ENCODE measurements at regions not wholly inside any gene's neighbourhood (a gene's known extent, or its start where the extent isn't known, plus 50 kb on each side); places are given as distances from the start of the nearest gene placed in this dataset.

- no peak for ATAC-seq
These were observed 58.7 kb upstream of the RMDN2 start for GRCh38 chr2:37866171-37866934.

GRCh38 chr2:37867166-37867565 is 57.9 kb upstream of the RMDN2 start:
- H3K27me3 Mint-ChIP-seq = peaks cover 19% of the 10 kb centered on the region
- no peaks in the 10 kb centered on the region for H3K9me3 Mint-ChIP-seq
- DNase-seq (no peak), ATAC-seq (no peak)
- ChIA-PET POLR2A (no interaction called here), CTCF (interaction anchor here (5.0 kb wide), 1 partner anchor 9 kb away, joined by 47 read pairs; no protein-coding TSS in a partner anchor)
- peaks cover 19% of the 10 kb centered on the region for H3K4me1 Mint-ChIP-seq (ENCODE audit: low read depth)
- no peak overlapping the region for H3K27ac Mint-ChIP-seq
- no peak overlapping the region for H3K4me3 Mint-ChIP-seq
- intact Hi-C loops (cut with micrococcal nuclease) = no loop called here
- TF ChIP-seq CTCF (IDR thresholded peaks at IDR 0.05) = no peak
- no peaks in the 10 kb centered on the region for H3K36me3 Mint-ChIP-seq (ENCODE audit: low read depth)

More at GRCh38 chr2:37866171-37866934, 58.7 kb upstream of the RMDN2 start:
- Mint-ChIP-seq H3K4me3 (no peak overlapping the region), H3K27me3 (peaks cover 24% of the 10 kb centered on the region), H3K9me3 (no peaks in the 10 kb centered on the region), H3K27ac (no peak overlapping the region), H3K36me3 (ENCODE audit: low read depth) (no peaks in the 10 kb centered on the region), H3K4me1 (ENCODE audit: low read depth) (peaks cover 11% of the 10 kb centered on the region)
- TF ChIP-seq CTCF (IDR thresholded peaks at IDR 0.05) = no peak
- no peak for DNase-seq
- intact Hi-C loops (cut with micrococcal nuclease) = no loop called here
- POLR2A ChIA-PET = interaction anchor here (0.6 kb wide), 1 partner anchor 444 kb away, joined by 3 read pairs; no protein-coding TSS in a partner anchor
- CTCF ChIA-PET = interaction anchor here (5.0 kb wide), 1 partner anchor 10 kb away, joined by 47 read pairs; no protein-coding TSS in a partner anchor

GRCh38 chr2:37868866-37869265 is 56.2 kb upstream of the RMDN2 start:
- ATAC-seq = no peak
- H3K36me3 Mint-ChIP-seq (ENCODE audit: low read depth) = no peaks in the 10 kb centered on the region
- peaks cover 33% of the 10 kb centered on the region for H3K4me1 Mint-ChIP-seq (ENCODE audit: low read depth)
- no peak overlapping the region for H3K4me3 Mint-ChIP-seq
- no peak for TF ChIP-seq CTCF (IDR thresholded peaks at IDR 0.05)
- no peak for DNase-seq
- H3K27me3 Mint-ChIP-seq = peaks cover 10% of the 10 kb centered on the region
- ChIA-PET CTCF (interaction anchor here (0.9 to 5.0 kb wide), 2 partner anchors 7 to 36 kb away, joined by 3 to 47 read pairs; no protein-coding TSS in a partner anchor), POLR2A (interaction anchor here (0.9 to 1.4 kb wide), 2 partner anchors 18 to 464 kb away, joined by 3 read pairs; no protein-coding TSS in a partner anchor)
- intact Hi-C loops (cut with micrococcal nuclease) = no loop called here
- H3K27ac Mint-ChIP-seq = no peak overlapping the region
- H3K9me3 Mint-ChIP-seq = no peaks in the 10 kb centered on the region

DNA sequence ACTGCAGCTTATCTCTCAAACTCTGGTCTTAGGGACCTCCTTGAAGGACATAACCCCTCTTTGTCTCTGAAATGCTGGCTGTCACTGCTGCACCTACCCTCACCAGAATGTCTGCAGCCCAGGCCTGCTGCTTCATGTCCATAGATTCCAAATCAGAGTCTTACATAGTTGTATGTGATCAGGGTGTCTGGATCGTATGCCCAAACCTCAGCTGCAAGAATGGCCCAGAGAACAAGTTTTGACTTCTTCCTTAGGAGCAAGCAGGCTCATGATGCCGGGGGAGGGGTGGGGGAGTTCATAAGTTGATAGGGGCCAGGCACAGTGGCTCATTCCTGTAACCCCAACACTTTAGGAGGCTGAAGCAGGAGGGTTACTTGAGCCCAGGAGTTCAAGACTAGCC is 55.8 kb upstream of the RMDN2 start:
- Mint-ChIP-seq H3K36me3 (ENCODE audit: low read depth) (no peaks in the 10 kb centered on the region), H3K4me1 (ENCODE audit: low read depth) (peaks cover 33% of the 10 kb centered on the region), H3K27me3 (peaks cover 8% of the 10 kb centered on the region), H3K4me3 (no peak overlapping the region), H3K9me3 (no peaks in the 10 kb centered on the region), H3K27ac (no peak overlapping the region)
- TF ChIP-seq CTCF (IDR thresholded peaks at IDR 0.05) = no peak
- ChIA-PET CTCF (interaction anchor here (0.9 to 5.0 kb wide), 3 partner anchors 7 to 36 kb away, joined by 3 to 47 read pairs (median 4); no protein-coding TSS in a partner anchor), POLR2A (interaction anchor here (0.9 kb wide), 1 partner anchor 464 kb away, joined by 3 read pairs; no protein-coding TSS in a partner anchor)
- intact Hi-C loops (cut with micrococcal nuclease) = no loop called here
- no peak for DNase-seq
- ATAC-seq = no peak

- DNase-seq (no peak), ATAC-seq (no peak)
- ChIA-PET POLR2A (interaction anchor here (0.9 kb wide), 2 partner anchors 22 to 465 kb away, joined by 3 read pairs; no protein-coding TSS in a partner anchor), CTCF (interaction anchor here (1.1 to 5.0 kb wide), 3 partner anchors 6 to 21 kb away, joined by 3 to 47 read pairs (median 4); no protein-coding TSS in a partner anchor)
- no peak for TF ChIP-seq CTCF (IDR thresholded peaks at IDR 0.05)
- H3K27me3 Mint-ChIP-seq = peaks cover 7% of the 10 kb centered on the region
- H3K9me3 Mint-ChIP-seq = no peaks in the 10 kb centered on the region
- H3K36me3 Mint-ChIP-seq (ENCODE audit: low read depth) = no peaks in the 10 kb centered on the region
- no peak overlapping the region for H3K27ac Mint-ChIP-seq
- H3K4me1 Mint-ChIP-seq (ENCODE audit: low read depth) = peaks cover 33% of the 10 kb centered on the region
- intact Hi-C loops (cut with micrococcal nuclease) = loop anchor here (5.0 to 10.0 kb wide), 4 partner anchors 37 to 325 kb away; no protein-coding TSS in a partner anchor
- H3K4me3 Mint-ChIP-seq = no peak overlapping the region
These were observed 55.3 kb upstream of the RMDN2 start for GRCh38 chr2:37869771-37870170.
